SJSA1 (cell line): ENCODE measurements at regions not wholly inside any gene's neighbourhood (a gene's known extent, or its start where the extent isn't known, plus 50 kb on each side); places are given as distances from the start of the nearest gene placed in this dataset.

Experiments used
- DNase-seq, 2 experiments: peaks; one replicate each; pipeline ENCODE4 v3.0.0-alpha.2; 2015 to 2020; ENCODE audit warnings: low spot score in 2 of 2, low read depth in 1 of 2
- H3K27ac ChIP-seq: fragments of 250-450 bp; sonication (Bioruptor Pico); 2 replicates; pipeline ENCODE4 v1.5.1; 2020; ENCODE audit warnings: mild to moderate bottlenecking, moderate library complexity
- H3K27me3 ChIP-seq: fragments of 250-450 bp; sonication (Bioruptor Pico); replicated peaks from 2 replicates; pipeline ENCODE4 v1.5.1; 2020; ENCODE audit warnings: mild to moderate bottlenecking, moderate library complexity
- H3K36me3 ChIP-seq: fragments of 250-450 bp; sonication (Bioruptor Pico); 2 replicates; pipeline ENCODE4 v1.5.1; 2020; ENCODE audit warnings: mild to moderate bottlenecking
- H3K4me1 ChIP-seq: fragments of 250-450 bp; sonication (Bioruptor Pico); replicated peaks from 2 replicates; pipeline ENCODE4 v1.6.1; 2021; ENCODE audit warnings: mild to moderate bottlenecking
- H3K4me3 ChIP-seq: fragments of 250-450 bp; sonication (Bioruptor Pico); 2 replicates; pipeline ENCODE4 v1.5.1; 2020; ENCODE audit warnings: mild to moderate bottlenecking
- H3K9me3 ChIP-seq: fragments of 250-450 bp; sonication (Bioruptor Pico); replicated peaks from 2 replicates; pipeline ENCODE4 v1.5.1; 2020; ENCODE audit warnings: mild to moderate bottlenecking

DNA sequence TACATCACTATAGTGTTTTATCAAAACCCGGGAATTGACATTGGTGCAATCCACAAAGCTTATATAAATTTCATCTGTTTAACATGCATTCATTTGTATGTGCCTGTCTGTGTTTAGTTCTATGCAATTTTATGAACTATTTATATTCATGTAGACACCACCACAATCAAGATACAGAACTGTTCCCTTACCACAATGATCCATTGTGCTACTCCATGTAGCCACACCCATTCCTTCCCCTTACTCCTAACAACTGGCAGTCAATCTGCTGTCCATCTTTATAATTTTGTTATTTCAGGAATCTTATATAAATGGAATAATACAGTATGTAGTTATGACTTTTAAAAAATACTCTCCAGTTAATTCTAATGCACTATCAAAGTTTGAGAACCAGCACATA, 389.5 kb downstream of the HTR1A start:
- Histone ChIP-seq H3K9me3 (no peaks in the 10 kb centered on the region), H3K27me3 (no peaks in the 10 kb centered on the region), H3K36me3 (no peaks in the 10 kb centered on the region), H3K4me1 (no peaks in the 10 kb centered on the region), H3K27ac (no peak overlapping the region), H3K4me3 (no peak overlapping the region)
- no peak for DNase-seq

GRCh38 chr5:63570752-63571151, 391.5 kb downstream of the HTR1A start:
- no peaks in the 10 kb centered on the region for H3K4me1 ChIP-seq
- DNase-seq, result no peak

GRCh38 chr5:63564789-63565188, 397.5 kb downstream of the HTR1A start:
- H3K4me1 ChIP-seq, result no peaks in the 10 kb centered on the region
- no peak overlapping the region for H3K27ac ChIP-seq
- H3K9me3 ChIP-seq, result 0 out of 2 replicates have a peak, but pooled peaks cover 2% of the 10 kb centered on the region
- H3K36me3 ChIP-seq, result no peaks in the 10 kb centered on the region
- H3K27me3 ChIP-seq, result no peaks in the 10 kb centered on the region
- H3K4me3 ChIP-seq, result no peak overlapping the region
- no peak for DNase-seq

More at GRCh38 chr5:63570752-63571151, 391.5 kb downstream of the HTR1A start:
- no peaks in the 10 kb centered on the region for H3K27me3 ChIP-seq
- H3K36me3 ChIP-seq, result no peaks in the 10 kb centered on the region
- no peak overlapping the region for H3K27ac ChIP-seq
- no peak overlapping the region for H3K4me3 ChIP-seq
- H3K9me3 ChIP-seq, result no peaks in the 10 kb centered on the region

DNA sequence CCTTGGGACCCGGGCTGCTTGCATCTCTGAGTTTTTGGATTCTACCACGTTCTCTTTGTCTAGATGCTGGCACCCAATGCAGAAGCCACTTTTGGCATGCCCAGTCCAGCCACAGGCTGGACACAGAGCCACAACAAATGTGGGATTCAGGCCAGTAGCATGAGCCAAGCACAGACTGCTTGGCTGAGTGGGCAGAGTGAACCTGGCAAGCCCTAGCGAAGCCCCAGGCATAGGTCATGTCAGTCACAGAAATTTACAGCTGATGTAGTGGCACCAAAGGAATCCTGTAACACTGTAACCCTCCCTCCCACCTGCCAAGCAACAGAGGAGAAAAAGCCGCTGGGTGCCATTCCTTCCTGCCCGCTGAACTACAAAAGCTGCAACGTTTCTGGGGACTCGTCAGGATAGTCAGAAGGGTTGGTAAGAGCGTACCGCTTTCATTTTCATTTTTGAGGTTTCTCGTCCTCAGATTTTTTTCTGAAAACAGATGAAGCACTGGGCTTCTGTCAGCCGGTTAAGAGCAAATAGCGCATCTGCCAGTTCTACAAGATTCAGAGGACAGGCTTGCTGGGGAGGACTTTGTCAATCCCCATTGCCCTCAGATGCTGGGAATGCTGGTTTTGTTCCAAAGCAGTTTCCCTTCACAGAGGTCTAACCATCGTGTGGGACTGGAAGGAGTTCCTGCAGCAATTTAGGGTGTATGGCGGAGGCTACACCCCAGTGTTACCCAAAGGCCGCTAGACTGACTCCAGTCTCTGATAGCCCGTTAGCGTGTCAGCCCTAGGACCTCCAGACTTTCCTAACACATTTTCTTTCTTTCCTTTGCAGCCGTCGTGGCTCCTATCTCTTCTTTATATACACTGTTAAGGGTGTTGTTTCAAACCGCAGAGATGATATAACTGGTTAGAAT, 399.0 kb downstream of the HTR1A start:
- Histone ChIP-seq H3K9me3 (0 out of 2 replicates have a peak, but pooled peaks cover 2% of the 10 kb centered on the region), H3K4me1 (no peaks in the 10 kb centered on the region), H3K4me3 (no peak overlapping the region), H3K27me3 (no peaks in the 10 kb centered on the region), H3K27ac (no peak overlapping the region), H3K36me3 (no peaks in the 10 kb centered on the region)
- no peak for DNase-seq

DNA sequence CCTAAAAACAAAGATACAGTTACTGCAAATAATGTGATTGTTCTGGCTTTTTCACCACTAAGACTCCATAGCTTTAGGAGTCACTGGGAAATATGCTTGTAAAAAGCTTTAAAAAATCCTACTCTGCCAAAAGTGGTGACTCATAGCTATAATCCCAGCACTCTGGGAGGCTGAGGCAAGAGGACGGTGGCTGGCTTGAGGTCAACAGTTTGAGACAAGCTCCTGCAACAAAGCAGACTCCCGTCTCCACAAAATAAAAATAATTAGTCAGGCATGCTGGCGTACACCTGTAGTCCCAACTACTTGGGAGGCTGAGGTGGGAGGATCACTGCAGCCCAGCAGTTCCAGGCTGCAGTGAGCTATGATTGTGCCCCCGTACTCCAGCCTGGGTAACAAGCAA, 406.4 kb downstream of the HTR1A start:
- H3K36me3 ChIP-seq, result no peaks in the 10 kb centered on the region
- no peaks in the 10 kb centered on the region for H3K9me3 ChIP-seq
- no peak overlapping the region for H3K4me3 ChIP-seq
- no peaks in the 10 kb centered on the region for H3K4me1 ChIP-seq
- no peaks in the 10 kb centered on the region for H3K27me3 ChIP-seq
- H3K27ac ChIP-seq, result no peak overlapping the region
- DNase-seq, result no peak

DNA sequence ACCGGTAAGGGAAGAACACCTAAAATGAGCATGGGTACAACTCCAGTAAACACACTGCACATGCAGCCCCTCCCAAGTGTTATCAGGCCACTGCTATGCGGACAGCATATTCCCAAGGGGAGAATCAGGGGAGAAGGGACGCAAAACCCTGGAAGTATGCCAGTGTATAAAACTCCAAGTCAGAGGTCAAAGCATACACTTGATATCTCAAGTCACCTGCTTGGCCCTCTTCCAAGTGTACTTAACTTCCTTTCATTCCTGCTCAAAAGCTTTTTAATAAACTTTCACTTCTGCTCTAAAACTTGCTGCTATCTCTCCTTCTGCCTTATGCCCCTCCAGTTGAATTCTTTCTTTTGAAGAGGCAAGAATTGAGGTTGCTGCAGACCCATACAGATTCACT, 408.1 kb downstream of the HTR1A start:
- no peak for DNase-seq
- Histone ChIP-seq H3K4me1 (no peaks in the 10 kb centered on the region), H3K27ac (no peak overlapping the region), H3K36me3 (no peaks in the 10 kb centered on the region), H3K27me3 (no peaks in the 10 kb centered on the region), H3K4me3 (no peak overlapping the region), H3K9me3 (no peaks in the 10 kb centered on the region)

GRCh38 chr5:63553073-63553472, 409.2 kb downstream of the HTR1A start:
- no peak overlapping the region for H3K27ac ChIP-seq
- no peaks in the 10 kb centered on the region for H3K27me3 ChIP-seq
- no peaks in the 10 kb centered on the region for H3K9me3 ChIP-seq
- H3K4me1 ChIP-seq, result no peaks in the 10 kb centered on the region
- H3K36me3 ChIP-seq, result no peaks in the 10 kb centered on the region
- no peak for DNase-seq
- no peak overlapping the region for H3K4me3 ChIP-seq

DNA sequence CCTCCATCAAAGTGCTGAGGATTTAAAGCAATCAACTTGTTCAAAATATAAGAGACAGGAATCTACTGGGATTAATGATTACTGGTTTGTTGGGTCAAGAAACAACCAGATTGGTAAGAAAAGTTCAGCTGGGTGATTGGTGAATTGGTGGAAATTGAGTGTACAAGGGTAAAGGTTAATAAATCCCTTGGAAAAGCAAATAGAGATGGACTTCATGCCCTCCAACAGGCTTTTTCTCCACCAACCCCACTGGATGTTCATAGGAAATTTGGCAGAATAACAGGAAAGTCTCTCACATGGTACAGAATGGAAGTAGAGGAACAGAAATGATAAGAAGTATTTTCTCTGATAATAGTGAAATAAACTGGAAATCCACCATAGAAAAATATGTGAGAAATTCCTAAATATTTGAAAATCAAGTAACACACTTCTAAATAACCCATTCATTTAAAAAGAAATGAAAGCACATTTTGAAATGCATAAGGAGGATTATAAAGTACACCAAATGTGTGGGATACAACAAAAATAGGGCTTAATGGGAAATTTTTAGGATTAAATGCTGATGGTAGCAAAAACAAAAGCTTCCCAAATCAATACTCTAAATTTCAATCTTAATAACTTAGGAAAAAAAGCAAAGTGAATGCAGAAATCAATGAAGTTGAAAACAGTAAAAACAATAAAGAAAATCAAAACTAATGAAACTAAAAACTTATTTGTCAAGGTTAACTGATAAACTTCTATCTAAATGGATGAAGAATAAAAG, 426.2 kb downstream of the HTR1A start:
- Histone ChIP-seq H3K4me3 (no peak overlapping the region), H3K27ac (no peak overlapping the region), H3K36me3 (no peaks in the 10 kb centered on the region), H3K4me1 (no peaks in the 10 kb centered on the region), H3K27me3 (no peaks in the 10 kb centered on the region), H3K9me3 (no peaks in the 10 kb centered on the region)
- DNase-seq, result no peak

DNA sequence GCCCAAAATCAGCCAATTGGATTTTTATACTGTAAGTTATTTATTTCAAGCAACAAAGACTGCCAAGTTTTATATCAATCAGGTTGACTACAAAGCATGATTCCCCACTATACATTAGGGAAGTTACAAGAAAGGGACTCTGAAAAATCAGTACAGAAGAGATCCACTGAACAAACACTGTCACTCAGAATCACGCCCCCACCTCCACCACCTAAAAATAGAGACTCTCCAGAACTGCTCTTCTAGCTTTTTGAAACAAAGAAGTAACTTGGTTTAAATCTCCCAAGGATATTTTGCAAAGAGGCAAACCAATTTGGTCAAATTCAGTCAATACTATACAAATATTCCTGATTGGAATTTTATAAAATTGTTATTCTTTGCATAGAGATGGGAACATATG, 438.0 kb downstream of the HTR1A start:
- no peak for DNase-seq
- no peaks in the 10 kb centered on the region for H3K27me3 ChIP-seq
- H3K27ac ChIP-seq, result no peak overlapping the region
- no peaks in the 10 kb centered on the region for H3K4me1 ChIP-seq
- H3K9me3 ChIP-seq, result no peaks in the 10 kb centered on the region
- no peak overlapping the region for H3K4me3 ChIP-seq
- H3K36me3 ChIP-seq, result no peaks in the 10 kb centered on the region

GRCh38 chr5:63516006-63516405, 446.2 kb downstream of the HTR1A start:
- no peak overlapping the region for H3K27ac ChIP-seq
- H3K4me3 ChIP-seq, result no peak overlapping the region
- H3K36me3 ChIP-seq, result no peaks in the 10 kb centered on the region
- DNase-seq, result no peak
- H3K27me3 ChIP-seq, result no peaks in the 10 kb centered on the region
- no peaks in the 10 kb centered on the region for H3K9me3 ChIP-seq
- H3K4me1 ChIP-seq, result no peaks in the 10 kb centered on the region

DNA sequence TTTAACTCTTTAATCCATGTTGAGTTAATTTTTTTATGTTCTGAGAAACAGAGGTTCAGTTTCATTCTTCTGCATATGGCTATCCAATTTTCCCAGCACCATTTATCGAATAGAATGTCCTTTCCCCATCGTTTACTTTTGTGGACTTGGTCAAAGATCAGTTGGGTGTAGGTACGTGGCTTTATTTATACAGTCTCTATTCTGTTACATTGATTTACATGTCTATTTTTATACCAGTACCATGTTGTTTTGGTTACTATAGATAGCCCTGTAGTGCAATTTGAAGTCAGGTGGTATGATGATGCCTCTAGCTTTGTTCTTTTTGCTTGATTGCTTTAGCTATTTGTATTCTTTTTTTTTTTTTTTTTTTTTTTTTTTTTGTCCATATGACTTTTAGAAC, 462.0 kb downstream of the HTR1A start:
- no peak for DNase-seq
- Histone ChIP-seq H3K27me3 (no peaks in the 10 kb centered on the region), H3K4me3 (no peak overlapping the region), H3K4me1 (no peaks in the 10 kb centered on the region), H3K9me3 (no peaks in the 10 kb centered on the region), H3K27ac (no peak overlapping the region), H3K36me3 (no peaks in the 10 kb centered on the region)

GRCh38 chr5:63495225-63495624, 467.0 kb downstream of the HTR1A start:
- H3K27ac ChIP-seq, result no peak overlapping the region
- no peaks in the 10 kb centered on the region for H3K9me3 ChIP-seq
- no peaks in the 10 kb centered on the region for H3K4me1 ChIP-seq
- no peak overlapping the region for H3K4me3 ChIP-seq
- no peak for DNase-seq
- no peaks in the 10 kb centered on the region for H3K36me3 ChIP-seq
- H3K27me3 ChIP-seq, result no peaks in the 10 kb centered on the region

DNA sequence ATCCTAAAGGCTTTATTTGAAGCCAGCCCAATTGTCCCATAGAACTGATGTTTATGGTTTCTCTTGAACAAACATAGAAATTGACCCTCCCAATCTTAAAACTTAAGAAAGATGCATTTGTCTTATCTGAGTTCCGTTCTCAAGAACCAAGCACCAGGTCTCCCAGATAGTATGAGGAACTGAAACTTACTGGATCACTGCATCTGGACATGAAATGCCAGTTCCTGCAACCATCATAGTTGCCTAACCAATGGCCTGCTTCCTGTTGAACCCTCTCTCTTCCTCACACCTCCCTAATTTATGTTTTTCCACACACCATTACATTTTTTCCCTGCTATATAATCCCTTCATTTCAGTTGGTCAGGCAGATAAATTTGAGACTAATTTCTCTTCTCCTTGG, 478.9 kb downstream of the HTR1A start:
- no peak for DNase-seq
- no peak overlapping the region for H3K27ac ChIP-seq
- H3K9me3 ChIP-seq, result no peaks in the 10 kb centered on the region
- H3K36me3 ChIP-seq, result no peaks in the 10 kb centered on the region
- no peaks in the 10 kb centered on the region for H3K4me1 ChIP-seq
- H3K27me3 ChIP-seq, result no peaks in the 10 kb centered on the region
- H3K4me3 ChIP-seq, result no peak overlapping the region

- no peak for DNase-seq
- H3K36me3 ChIP-seq, result no peaks in the 10 kb centered on the region
- H3K4me3 ChIP-seq, result no peak overlapping the region
- H3K9me3 ChIP-seq, result no peaks in the 10 kb centered on the region
- H3K4me1 ChIP-seq, result no peaks in the 10 kb centered on the region
- no peak overlapping the region for H3K27ac ChIP-seq
- H3K27me3 ChIP-seq, result no peaks in the 10 kb centered on the region
Observed at GRCh38 chr5:63473335-63473967, 488.8 kb downstream of the HTR1A start.
